AG09309 (cell line): ENCODE measurements at regions not wholly inside any gene's neighbourhood (a gene's known extent, or its start where the extent isn't known, plus 50 kb on each side); places are given as distances from the start of the nearest gene placed in this dataset.

Source experiments
- DNase-seq: peaks from one replicate; pipeline ENCODE4 v3.0.0-alpha.2; 2010; ENCODE audit warnings: low read depth
- H3K4me3 ChIP-seq: 2 replicates; pipeline ENCODE4 v1.5.1; 2011; ENCODE audit warnings: mild to moderate bottlenecking, low read depth, low read length, moderate library complexity; ENCODE audit not compliant: control insufficient read depth
- TF ChIP-seq, protein P1 (sequence below): IDR thresholded peaks from 2 replicates; pipeline ENCODE4 v1.5.1; 2011; ENCODE audit warnings: mild to moderate bottlenecking, low read depth, low read length, inconsistent platforms; ENCODE audit not compliant: insufficient read depth, control insufficient read depth; ENCODE audit errors: missing control alignments

DNA sequence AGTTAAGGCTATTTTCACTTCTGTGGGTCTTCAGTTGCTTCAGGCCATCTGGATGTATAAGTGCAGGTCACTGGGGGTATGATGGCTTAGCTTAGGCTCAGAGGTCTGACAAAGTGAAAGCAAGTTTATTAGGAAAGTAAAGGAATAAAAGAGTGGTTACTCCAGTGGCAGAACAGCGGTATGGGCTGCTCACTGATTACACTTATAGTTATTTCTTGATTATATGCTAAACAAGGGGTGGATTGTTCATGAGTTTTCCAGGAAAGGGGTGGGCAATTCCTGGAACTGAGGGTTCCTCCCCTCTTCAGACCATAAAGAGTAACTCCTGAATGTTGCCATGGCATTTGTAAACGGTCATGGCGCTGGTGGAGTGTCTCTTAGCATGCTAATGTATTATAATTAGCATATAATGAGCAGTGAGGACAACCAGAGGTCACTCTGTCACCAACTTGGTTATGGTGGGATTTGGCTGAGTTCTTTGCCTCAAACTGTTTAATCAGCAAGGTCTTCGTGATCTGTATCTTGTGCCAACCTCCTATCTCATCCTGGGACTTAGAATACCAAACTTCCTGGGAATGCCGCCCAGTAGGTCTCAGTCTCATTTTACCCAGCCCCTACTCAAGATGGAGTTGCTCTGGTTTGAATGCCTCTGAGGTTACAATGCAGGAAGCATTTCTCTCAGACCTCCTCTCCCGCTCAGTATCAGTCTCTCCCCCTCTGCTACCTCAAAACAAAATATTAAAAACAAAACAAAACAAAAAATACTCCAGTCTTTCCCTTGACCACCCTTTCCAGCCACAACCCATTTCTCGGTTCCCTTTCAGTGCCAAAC lies 71.3 kb upstream of the SLC22A11 start:
- no peak for DNase-seq

DNA sequence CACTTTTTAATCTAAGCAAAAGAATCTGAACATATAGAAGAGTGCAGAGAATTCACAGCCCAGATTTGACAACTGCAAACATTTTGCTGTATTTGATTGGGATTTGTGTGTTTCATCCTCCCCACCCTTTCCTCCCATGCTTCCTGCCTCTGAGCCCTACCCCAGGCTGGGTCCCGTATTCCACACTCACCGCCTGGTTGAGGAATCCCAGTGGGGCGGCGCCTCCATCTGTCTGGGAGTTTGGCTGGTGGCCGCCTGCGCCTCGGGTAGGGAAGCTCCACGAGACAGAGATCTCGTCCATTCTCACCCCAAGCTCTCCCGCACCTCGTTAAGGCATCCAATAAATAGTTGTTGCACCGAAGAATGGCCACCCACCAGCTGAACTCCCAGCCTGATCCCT lies 70.7 kb upstream of the SLC22A11 start:
- H3K4me3 ChIP-seq, result no peak overlapping the region
- TF ChIP-seq, protein P1, sequence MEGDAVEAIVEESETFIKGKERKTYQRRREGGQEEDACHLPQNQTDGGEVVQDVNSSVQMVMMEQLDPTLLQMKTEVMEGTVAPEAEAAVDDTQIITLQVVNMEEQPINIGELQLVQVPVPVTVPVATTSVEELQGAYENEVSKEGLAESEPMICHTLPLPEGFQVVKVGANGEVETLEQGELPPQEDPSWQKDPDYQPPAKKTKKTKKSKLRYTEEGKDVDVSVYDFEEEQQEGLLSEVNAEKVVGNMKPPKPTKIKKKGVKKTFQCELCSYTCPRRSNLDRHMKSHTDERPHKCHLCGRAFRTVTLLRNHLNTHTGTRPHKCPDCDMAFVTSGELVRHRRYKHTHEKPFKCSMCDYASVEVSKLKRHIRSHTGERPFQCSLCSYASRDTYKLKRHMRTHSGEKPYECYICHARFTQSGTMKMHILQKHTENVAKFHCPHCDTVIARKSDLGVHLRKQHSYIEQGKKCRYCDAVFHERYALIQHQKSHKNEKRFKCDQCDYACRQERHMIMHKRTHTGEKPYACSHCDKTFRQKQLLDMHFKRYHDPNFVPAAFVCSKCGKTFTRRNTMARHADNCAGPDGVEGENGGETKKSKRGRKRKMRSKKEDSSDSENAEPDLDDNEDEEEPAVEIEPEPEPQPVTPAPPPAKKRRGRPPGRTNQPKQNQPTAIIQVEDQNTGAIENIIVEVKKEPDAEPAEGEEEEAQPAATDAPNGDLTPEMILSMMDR, result no peak
- DNase-seq, result no peak

More for the DNA sequence above, 71.3 kb upstream of the SLC22A11 start:
- H3K4me3 ChIP-seq, result no peak overlapping the region
- TF ChIP-seq, protein P1, result no peak

DNA sequence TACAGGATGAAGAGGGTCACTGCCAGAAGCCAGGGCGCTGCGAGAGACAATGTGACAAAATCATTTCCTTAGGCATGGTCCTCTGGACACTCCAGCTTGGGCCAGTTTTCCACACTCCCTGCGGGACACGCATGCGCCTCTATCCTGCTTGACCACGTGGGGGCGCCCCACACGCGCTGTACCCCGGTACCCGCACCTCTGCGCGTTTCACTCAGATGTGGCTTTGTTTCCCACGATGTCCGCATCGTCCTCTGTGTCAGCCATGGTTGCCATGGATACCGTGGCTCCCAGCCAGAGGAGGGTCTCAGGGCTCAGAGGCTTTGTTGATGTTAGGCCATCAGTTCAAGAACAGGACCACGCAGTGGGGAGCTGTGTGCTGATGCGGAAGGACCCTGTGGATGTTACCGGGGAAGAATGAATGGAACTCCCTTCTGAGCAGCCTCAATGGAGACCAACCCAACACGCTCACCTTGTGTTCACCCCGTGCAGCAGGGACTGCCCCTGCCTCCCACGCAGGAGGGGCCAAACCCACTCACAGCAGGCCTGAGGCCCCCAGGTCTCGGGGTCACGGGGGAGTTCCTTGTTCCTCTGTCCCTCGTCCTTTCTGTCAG lies 65.8 kb upstream of the SLC22A11 start:
- TF ChIP-seq, protein P1, result peak; percentile 77
- no peak for DNase-seq
- H3K4me3 ChIP-seq, result no peak overlapping the region

DNA sequence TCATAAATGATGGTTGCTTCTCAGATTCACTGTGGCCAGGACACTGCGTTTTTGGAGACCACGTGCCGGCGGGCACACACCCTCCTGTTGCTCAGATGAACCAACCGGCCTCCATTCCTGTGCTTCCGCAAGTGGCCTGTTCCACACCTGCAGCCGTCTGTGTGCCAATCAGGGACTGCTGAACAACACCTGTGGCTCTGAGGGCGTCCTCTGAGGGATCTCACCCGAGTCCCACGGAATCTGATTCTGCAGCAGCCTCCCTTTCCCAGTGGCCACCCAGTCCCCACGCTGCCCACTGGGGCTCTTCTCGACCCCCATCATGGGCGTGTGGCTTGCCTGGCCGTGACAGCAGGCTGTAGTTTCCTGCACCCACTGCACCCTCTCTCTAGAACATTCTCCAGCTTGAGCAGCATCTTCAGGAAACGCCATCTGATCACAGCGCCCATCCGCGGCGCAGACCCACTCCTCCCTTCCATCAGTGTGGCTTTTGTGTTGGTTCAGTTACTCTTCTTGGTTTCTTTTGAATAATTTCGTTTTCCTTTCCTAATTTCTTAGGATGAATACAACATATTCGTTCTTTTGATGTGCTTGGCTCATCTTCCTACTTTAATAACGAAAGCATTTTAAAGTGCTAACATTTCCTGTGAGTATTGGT lies 65.1 kb upstream of the SLC22A11 start:
- DNase-seq, result no peak
- TF ChIP-seq, protein P1, result no peak
- H3K4me3 ChIP-seq, result no peak overlapping the region

DNA sequence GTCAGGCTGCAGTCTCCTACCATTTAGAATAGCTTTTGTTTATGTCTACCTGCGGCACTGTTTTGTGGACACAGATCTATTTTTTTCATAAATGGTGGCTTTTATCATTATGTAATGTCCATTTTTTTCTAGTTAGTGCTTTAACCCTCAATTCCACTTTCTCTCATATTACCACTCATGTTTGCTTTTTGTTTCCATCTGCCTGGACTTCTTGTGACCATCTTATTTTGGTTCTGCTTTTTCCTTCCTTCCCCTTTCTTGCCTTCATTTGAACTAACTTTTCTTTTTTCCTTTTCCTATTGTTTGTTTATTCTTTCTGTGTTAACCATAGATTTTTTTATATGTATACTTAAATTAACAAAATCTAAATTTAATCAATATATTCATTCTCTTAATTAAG lies 63.2 kb upstream of the SLC22A11 start:
- no peak overlapping the region for H3K4me3 ChIP-seq
- DNase-seq, result no peak
- TF ChIP-seq, protein P1, result no peak

DNA sequence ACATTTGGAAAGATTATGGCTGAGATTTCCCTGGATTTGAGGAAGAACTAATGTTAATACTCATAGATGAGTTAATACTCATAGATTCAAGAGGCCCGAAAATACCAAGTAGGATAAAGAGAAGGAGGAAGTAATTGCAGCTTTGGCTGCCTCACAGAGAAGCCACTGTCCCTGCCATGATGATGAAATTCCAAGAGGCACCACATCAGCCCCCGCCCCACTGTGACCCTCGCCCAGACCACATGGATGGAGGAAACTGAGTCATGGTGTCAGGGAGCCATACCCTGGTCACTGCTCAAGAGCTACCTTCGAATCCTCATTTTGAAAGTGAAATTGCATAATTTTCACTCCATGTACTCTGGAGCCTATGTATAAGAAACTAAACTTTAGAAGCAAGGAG lies 57.6 kb upstream of the SLC22A11 start:
- no peak overlapping the region for H3K4me3 ChIP-seq
- no peak for DNase-seq
- TF ChIP-seq, protein P1, result no peak
